GM12873 (cell line): ENCODE measurements at regions not wholly inside any gene's neighbourhood (a gene's known extent, or its start where the extent isn't known, plus 50 kb on each side); places are given as distances from the start of the nearest gene placed in this dataset.

Experiments used
- TF ChIP-seq, protein P1 (sequence below): IDR thresholded peaks from 2 replicates; pipeline ENCODE4 v1.5.1; 2012; ENCODE audit warnings: low read depth, mild to moderate bottlenecking, moderate library complexity, low read length, control low read depth; ENCODE audit not compliant: insufficient read depth; ENCODE audit errors: missing control alignments

DNA sequence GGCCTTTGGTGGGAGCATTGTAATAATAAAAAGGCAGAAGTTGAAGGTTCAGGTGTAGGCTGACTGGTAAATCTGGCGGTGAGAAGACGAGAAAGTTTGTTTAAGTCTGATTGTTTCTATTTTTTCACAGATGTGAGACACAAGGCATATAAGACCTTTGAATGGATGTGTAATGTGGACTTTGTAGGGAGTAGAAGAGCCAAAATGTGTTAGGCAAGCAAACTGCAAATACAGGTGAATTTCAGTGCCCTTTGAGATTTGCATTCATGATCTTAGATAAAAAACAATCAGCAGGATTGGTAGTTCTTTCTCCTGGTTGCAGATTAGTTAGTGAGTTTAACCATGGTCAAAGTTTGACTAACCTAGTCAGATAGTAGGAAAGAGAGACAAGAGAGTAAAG is 238.9 kb downstream of the FRK start:
- TF ChIP-seq, protein P1, sequence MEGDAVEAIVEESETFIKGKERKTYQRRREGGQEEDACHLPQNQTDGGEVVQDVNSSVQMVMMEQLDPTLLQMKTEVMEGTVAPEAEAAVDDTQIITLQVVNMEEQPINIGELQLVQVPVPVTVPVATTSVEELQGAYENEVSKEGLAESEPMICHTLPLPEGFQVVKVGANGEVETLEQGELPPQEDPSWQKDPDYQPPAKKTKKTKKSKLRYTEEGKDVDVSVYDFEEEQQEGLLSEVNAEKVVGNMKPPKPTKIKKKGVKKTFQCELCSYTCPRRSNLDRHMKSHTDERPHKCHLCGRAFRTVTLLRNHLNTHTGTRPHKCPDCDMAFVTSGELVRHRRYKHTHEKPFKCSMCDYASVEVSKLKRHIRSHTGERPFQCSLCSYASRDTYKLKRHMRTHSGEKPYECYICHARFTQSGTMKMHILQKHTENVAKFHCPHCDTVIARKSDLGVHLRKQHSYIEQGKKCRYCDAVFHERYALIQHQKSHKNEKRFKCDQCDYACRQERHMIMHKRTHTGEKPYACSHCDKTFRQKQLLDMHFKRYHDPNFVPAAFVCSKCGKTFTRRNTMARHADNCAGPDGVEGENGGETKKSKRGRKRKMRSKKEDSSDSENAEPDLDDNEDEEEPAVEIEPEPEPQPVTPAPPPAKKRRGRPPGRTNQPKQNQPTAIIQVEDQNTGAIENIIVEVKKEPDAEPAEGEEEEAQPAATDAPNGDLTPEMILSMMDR = no peak

- TF ChIP-seq, protein P1 = no peak
These were observed 241.2 kb downstream of the FRK start for GRCh38 chr6:115819506-115819905.

DNA sequence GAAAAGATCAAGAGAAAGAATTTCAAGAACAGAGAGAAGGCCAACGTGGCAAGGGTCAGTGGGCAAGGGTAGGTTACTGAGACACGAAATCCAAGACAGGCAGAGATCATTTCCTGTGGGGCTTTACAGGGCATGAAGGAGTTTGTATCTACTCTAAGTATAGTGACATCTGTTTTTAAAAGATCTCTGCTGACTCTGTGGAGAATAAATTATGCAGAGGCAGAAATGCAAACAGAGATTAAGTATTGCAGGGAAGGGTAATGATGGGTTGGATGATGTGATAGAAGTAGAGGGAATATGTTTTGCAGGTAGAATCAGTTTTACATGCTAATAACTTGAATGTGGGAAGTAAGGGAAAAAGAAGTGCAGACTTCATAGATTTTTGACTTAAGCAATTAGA is 243.5 kb downstream of the FRK start:
- TF ChIP-seq, protein P1 = no peak

DNA sequence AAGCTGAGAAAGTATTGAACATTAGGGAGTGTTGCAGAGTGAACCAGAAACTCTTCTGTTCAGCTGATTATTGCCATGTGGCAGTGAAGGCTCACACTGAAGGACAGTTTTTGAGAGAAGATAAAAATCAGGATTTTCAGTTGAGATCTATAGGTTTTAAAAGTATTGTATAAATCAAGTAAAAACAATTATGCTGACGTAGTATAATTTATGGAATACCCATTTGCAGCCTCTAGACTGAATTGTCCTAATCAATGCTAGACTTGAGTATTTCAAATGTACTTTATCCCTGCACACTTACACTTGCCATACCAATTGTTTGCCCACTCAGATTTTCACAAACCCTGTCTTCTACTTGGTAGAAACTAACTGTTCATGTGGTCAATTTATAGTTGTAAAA is 245.8 kb downstream of the FRK start:
- TF ChIP-seq, protein P1 = no peak

- TF ChIP-seq, protein P1 = no peak
These were observed 249.2 kb downstream of the FRK start for GRCh38 chr6:115811541-115811940.

GRCh38 chr6:115798229-115798628 is 262.5 kb downstream of the FRK start:
- TF ChIP-seq, protein P1 = no peak

DNA sequence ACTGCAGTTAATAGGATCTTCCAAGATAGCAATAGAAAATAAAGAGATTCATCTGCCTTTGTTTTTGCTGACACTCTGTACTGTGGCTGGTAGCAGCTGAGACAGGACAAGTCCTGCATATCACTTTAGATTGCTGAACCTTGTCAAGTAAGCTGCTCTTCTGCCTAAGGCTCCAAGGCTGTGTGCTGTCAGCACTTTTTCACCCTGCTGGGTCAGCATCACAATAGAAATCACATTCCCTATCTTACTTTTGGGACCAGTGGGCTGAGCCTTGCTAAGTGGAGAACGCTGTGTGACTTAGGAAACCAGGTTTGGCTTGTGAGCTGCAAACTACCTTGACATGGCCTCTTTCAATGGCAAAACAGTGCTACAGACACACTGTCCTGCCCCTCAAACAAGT is 263.9 kb downstream of the FRK start:
- TF ChIP-seq, protein P1 = no peak
